Psoas muscle (tissue), 7 donors: ENCODE measurements at regions not wholly inside any gene's neighbourhood (a gene's known extent, or its start where the extent isn't known, plus 50 kb on each side); places are given as distances from the start of the nearest gene placed in this dataset.

Experiments
- ATAC-seq, 4 donors: fragments of 200-7000 bp; cut with Tn5 transposase; one replicate each; pipeline ENCODE4 v1.9.1; 2020; ENCODE audit warnings: moderate library complexity in 3 of 4, mild to moderate bottlenecking in 2 of 4
- DNase-seq, 2 donors: peaks; one replicate each; pipeline ENCODE4 v3.0.0-alpha.2; 2020
- H3K27ac ChIP-seq: fragments of 200-600 bp; one replicate; pipeline ENCODE4 v1.8.0; 2022
- H3K27me3 ChIP-seq, 3 donors: fragments of 200-600 bp in 1 of 3; one replicate each; pipeline versions ENCODE4 v1.6.1 to v1.8.0; 2013 to 2022; ENCODE audit warnings: low read length in 2 of 3, mild to moderate bottlenecking in 2 of 3, moderate library complexity in 1 of 3; ENCODE audit not compliant: insufficient read depth in 3 of 3
- H3K36me3 ChIP-seq, 2 donors: fragments of 200-600 bp in 1 of 2; one replicate each; pipeline versions ENCODE4 v1.6.1 to v1.8.0; 2013 to 2022; ENCODE audit warnings: low read depth in 1 of 2, mild to moderate bottlenecking in 1 of 2, moderate library complexity in 1 of 2; ENCODE audit not compliant: insufficient read depth in 1 of 2
- H3K4me1 ChIP-seq: fragments of 200-600 bp; one replicate; pipeline ENCODE4 v1.8.0; 2022
- H3K4me3 ChIP-seq: fragments of 200-600 bp; one replicate; pipeline ENCODE4 v1.8.0; 2022; ENCODE audit warnings: mild to moderate bottlenecking
- H3K9me3 ChIP-seq: fragments of 200-600 bp; one replicate; pipeline ENCODE4 v1.8.0; 2022
- CTCF ChIP-seq: fragments of 200-600 bp; IDR thresholded peaks from one replicate; pipeline ENCODE4 v1.8.0; 2022; ENCODE audit warnings: antibody characterized with exemption
- WGBS, 3 donors: extraction: QIAGEN DNeasy Blood & Tissue Kit; methylation state at CpG; one replicate each; pipeline versions ENCODE4 v1.1.6 to v1.1.7; 2013; 5-methylcytosine and 5-hydroxymethylcytosine counted together
- intact Hi-C, 2 donors: fragments of 100-400 bp; cut with DNase I; formaldehyde crosslinking; loops; one replicate each; pipeline versions ENCODE4 v1.11.0 to v1.14.2; 2022
- donor health status: healthy with polysubstance abuse.
- donor health status: DM: no; HTN: no; CAD: no; lungs with moderate emphysema.
- donor health status: Bipolar disorder and iron deficiency.
- donor health status: healthy.
- donor health status: DM: yes; HTN: yes; CAD: no.
- donor health status: DM: no; HTN: no; CAD: no.
- donor health status: DM: yes; HTN: yes; CAD: no.

DNA sequence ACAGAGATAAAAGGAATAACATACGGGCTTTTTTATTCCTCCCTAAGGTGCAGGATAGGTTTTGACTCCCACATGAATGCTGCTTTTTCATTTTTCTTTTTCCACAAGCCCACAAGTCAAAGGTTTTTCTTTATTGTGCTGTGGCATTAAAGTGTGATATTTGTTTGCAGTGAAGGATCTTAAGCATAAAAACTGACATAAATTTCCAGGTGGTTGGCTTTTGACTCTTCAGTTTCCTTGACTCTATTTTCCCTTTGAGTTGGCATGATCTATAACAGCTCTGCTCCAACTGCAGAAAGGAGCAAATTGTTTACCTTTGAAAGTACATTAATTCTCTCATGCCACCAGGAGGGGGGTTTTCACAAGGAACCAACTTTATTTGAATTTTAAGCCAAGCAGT lies 326.2 kb upstream of the FAM98A start:
- H3K27ac ChIP-seq, result no peak overlapping the region
- H3K4me3 ChIP-seq, result no peak overlapping the region
- DNase-seq, result no peak
- intact Hi-C loops, result no loop called here
- H3K27me3 ChIP-seq, result no peaks in the 10 kb centered on the region
- whole genome bisulfite sequencing, 3 donors, result 24 to 29% (median 26%) methylated on average over 1 of the region's 1 CpG
- ATAC-seq, result no peak
- H3K36me3 ChIP-seq, result no peaks in the 10 kb centered on the region
- H3K4me1 ChIP-seq, result no peaks in the 10 kb centered on the region
- no peak for TF ChIP-seq CTCF
- no peaks in the 10 kb centered on the region for H3K9me3 ChIP-seq

DNA sequence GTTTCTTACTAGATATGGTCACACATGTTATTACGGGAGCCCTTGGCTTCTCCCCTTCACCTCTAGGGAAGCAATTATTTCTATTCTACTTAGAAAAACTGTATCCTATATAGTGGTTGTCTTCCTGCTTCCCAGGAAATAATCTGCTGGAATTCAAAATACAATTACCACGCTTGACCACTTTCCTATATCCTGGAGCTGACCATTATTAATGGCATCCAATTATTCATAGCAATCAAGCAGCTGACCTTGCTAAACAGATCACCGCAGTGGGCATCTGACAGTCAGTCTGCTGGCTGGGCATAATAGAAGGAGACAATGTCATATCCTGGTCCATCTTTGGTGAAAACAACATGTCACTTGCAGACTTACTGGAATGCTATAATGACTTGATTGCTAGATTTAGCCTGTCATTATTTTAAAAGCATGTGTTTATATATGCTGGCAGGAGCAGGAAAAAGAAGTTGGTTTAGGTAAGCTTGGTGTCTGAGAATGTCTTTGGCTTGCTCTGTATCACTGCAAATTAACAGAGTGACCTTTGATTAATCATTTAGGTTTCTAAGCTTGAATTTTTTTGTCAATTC lies 325.6 kb upstream of the FAM98A start:
- TF ChIP-seq CTCF, result no peak
- intact Hi-C loops, result no loop called here

GRCh38 chr2:33917252-33917651 lies 318.2 kb upstream of the FAM98A start:
- no peak for TF ChIP-seq CTCF
- H3K27ac ChIP-seq, result no peak overlapping the region
- DNase-seq (no peak), ATAC-seq (no peak)
- intact Hi-C loops, result no loop called here
- no peaks in the 10 kb centered on the region for H3K36me3 ChIP-seq
- WGBS, 3 donors, result 47 to 76% (median 75%) methylated on average over 4 of the region's 4 CpGs
- no peak overlapping the region for H3K4me3 ChIP-seq
- H3K9me3 ChIP-seq, result no peaks in the 10 kb centered on the region
- no peaks in the 10 kb centered on the region for H3K4me1 ChIP-seq
- no peaks in the 10 kb centered on the region for H3K27me3 ChIP-seq

More for the DNA sequence above, 325.6 kb upstream of the FAM98A start:
- Histone ChIP-seq H3K27ac (no peak overlapping the region), H3K4me3 (no peak overlapping the region), H3K9me3 (no peaks in the 10 kb centered on the region), H3K4me1 (no peaks in the 10 kb centered on the region), H3K27me3 (no peaks in the 10 kb centered on the region), H3K36me3 (no peaks in the 10 kb centered on the region)
- WGBS, 3 donors, result 50 to 56% (median 53%) methylated on average over 3 of the region's 3 CpGs
- no peak for ATAC-seq
- no peak for DNase-seq

GRCh38 chr2:33913071-33913616 lies 314.0 kb upstream of the FAM98A start:
- Histone ChIP-seq H3K4me3 (no peak overlapping the region), H3K4me1 (no peaks in the 10 kb centered on the region), H3K9me3 (no peaks in the 10 kb centered on the region), H3K27me3 (no peaks in the 10 kb centered on the region), H3K27ac (no peak overlapping the region), H3K36me3 (no peaks in the 10 kb centered on the region)
- 72 to 82% (median 76%) methylated on average over 1 of the region's 1 CpG for WGBS, 3 donors
- TF ChIP-seq CTCF, result no peak
- intact Hi-C loops, result no loop called here
- DNase-seq (no peak), ATAC-seq (no peak)

DNA sequence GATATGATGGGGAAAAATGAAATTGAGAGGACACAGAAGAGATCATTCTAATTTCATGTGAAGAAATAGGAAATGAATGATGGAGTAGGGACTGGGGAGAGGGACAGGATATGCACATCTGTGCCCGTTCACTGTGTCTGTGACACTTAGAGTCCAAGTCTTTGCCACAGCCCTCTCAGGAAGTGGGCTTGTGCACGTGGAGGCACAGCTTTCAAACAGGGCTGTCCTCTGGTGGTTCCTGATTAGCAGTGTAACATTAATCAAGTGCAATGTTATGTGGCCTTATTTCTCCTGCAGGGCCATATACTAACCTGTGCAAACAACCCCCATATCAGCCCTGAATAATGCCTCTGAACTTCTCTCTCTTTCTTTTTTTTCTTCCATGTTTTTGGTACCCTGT lies 312.2 kb upstream of the FAM98A start:
- Histone ChIP-seq H3K9me3 (no peaks in the 10 kb centered on the region), H3K4me1 (no peaks in the 10 kb centered on the region), H3K36me3 (no peaks in the 10 kb centered on the region), H3K4me3 (no peak overlapping the region), H3K27me3 (no peaks in the 10 kb centered on the region), H3K27ac (no peak overlapping the region)
- no peak for ATAC-seq
- intact Hi-C loops, result no loop called here
- no peak for DNase-seq
- no peak for TF ChIP-seq CTCF
- WGBS, 3 donors, result 44 to 57% (median 48%) methylated on average over 2 of the region's 2 CpGs
